Activated CD4-positive, alpha-beta T cell treated with anti-CD3 and anti-CD28 coated beads for 48 hours (primary cell): ENCODE measurements at regions not wholly inside any gene's neighbourhood (a gene's known extent, or its start where the extent isn't known, plus 50 kb on each side); places are given as distances from the start of the nearest gene placed in this dataset.

Experiments
- DNase-seq: peaks from one replicate; pipeline ENCODE4 v3.0.0-alpha.2; 2020

- no peak for DNase-seq
Measured at GRCh38 chr14:84129941-84130340, 1400.0 kb upstream of the FLRT2 start.

DNA sequence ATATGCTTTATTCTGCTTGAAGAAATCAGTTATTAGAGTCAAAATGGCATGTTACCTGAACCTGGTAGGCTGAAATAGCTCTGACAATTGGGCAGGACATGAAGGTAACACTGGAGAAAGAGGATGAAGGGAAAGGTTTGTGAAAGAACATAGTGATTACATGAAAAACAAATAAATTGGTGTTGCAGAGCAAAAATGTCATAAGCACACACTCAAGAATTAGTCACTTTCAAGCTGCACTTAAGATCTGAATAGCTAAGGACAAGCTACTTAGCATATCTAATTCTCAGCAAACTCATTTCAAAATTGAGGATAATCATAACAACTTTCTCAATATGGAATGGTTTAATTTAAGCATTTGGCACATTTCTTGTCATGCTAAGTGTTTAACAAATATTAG is 1398.0 kb upstream of the FLRT2 start:
- DNase-seq, result no peak

DNA sequence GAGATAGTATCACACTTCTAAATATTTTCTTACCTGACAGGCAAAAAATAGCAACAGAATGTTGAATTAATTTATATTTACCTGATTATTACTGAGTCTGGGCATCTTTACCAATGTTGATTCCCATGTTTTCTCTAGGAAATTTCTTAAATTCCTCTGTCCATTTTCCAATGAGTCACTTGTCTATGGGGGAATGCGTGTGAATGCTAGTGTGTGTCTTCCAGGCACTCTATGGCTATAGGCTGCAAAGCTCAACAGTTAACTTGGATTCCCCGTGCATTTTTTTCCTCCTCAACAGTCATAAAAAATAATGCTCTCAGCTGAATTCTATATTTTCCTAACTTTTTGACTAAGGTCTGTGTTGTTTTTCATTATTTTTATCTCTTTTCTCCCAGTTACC is 1385.8 kb upstream of the FLRT2 start:
- no peak for DNase-seq

GRCh38 chr14:84152452-84152851 is 1377.5 kb upstream of the FLRT2 start:
- no peak for DNase-seq

DNA sequence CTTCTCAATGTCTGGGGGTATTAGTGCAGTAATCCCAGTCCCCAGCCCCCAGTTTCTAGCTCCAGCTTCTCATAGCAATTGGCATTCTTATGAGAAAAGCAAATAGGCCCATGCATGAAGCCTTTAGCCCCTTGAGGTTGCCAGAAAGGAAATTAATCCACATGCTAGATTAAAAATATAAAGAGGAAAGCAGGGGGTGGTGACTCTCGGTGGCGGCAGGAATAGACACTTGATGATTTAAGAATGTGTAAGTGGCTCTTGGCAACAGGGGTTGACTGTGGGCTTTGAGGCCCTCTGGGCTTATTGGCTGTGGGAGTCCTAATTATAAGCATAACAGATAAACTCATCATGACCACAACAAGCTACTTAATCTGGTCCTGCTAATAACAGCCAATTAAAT is 1367.3 kb upstream of the FLRT2 start:
- DNase-seq, result no peak

DNA sequence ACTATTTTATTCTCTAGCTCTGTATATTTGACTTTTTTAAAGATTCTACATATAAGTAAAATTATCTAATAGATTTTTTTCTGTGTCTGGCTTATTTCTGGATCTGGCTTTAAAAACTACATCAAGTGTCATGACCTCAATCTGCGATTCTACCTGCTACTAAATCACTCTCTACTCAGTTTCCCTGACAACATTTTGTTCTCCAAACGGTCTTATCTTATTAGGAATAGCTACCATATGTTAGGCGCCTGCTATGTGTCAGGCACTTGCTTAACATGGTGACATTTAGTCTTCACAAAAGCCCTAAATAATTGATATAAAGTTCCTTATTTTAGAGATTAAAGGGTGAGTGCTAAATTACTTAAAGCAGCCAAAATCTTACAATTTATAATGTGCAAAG is 1362.9 kb upstream of the FLRT2 start:
- no peak for DNase-seq

GRCh38 chr14:84180336-84180735 is 1349.6 kb upstream of the FLRT2 start:
- no peak for DNase-seq

- no peak for DNase-seq
Measured at GRCh38 chr14:84181072-84181471, 1348.9 kb upstream of the FLRT2 start.

DNA sequence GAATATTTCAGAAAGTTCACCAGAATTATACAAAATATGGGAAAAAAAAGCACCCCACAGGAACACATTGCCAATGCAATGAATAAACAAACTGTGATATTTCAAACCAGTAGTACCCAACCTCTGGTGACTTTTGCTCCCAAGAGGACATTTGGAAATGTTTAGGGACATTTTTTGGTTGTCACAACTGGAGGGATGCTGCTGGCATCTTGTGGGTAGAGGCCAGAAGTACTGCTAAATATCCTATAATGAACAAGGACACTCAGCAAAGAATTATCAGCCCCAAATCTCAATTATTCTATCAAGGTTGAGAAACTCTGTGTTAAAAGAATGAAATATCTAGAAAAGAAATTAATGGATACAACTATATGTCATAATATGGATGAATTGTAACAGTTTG is 1334.4 kb upstream of the FLRT2 start:
- DNase-seq, result no peak

- no peak for DNase-seq
Measured at GRCh38 chr14:84197704-84198103, 1332.2 kb upstream of the FLRT2 start.

GRCh38 chr14:84202486-84202885 is 1327.5 kb upstream of the FLRT2 start:
- no peak for DNase-seq

DNA sequence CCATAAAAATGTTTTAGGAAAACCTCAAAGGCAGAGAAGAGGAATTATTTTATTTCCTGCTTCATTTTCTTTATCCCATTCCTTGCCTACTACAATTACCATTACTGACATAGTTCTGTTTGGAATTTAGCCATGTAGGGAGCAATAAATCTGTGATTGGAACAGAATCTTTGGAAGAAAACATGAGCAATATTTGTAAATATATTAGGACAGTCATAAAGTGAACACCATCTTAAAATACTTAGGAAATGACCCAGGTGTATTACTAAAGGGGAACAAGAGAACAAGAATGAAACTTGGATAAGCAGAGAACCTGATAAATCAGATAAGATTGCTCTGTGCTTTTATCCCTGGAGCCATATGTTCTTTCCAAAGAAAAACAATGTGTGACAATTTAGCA is 1326.0 kb upstream of the FLRT2 start:
- no peak for DNase-seq

GRCh38 chr14:84208451-84208850 is 1321.5 kb upstream of the FLRT2 start:
- no peak for DNase-seq

DNA sequence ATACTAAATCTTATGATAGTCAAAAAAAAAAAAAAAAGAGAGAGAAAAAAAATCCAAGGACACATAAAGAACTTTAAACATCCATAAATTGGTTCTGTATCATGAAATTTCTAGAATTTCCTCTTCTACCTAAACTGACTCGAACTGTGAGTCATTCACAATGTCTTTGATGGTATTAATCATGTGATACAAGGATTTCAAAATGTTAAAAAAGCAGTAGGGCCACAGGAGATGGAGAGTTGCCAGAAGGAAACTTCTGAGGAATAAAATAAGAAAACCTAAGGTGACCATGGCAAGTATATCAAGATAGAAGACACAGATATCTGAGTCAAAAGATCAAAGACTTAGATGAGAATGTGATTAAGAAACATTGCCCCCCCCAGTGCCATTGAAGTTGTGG is 1320.9 kb upstream of the FLRT2 start:
- no peak for DNase-seq

DNA sequence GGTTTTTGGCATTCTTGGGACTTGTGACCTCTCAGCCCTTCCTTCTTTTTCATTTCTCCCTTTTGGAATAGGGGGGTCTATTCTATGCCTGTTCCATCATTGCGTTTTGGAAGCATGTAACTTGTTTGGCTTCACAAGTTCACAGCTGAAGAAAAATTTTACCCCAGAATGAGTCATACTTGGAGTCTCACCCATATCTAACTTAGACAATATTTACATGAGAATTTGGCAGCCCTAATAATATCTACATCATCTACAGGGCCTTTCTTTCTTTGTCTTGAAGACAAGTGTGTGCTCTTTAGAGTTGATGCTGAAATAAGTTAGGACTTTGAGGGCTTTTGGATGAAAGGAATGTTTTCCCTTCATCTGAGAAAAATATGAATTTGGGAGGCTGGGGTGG is 1312.9 kb upstream of the FLRT2 start:
- no peak for DNase-seq

- DNase-seq, result no peak
Measured at GRCh38 chr14:84225268-84225667, 1304.7 kb upstream of the FLRT2 start.

- no peak for DNase-seq
Measured at GRCh38 chr14:84228702-84229101, 1301.2 kb upstream of the FLRT2 start.

DNA sequence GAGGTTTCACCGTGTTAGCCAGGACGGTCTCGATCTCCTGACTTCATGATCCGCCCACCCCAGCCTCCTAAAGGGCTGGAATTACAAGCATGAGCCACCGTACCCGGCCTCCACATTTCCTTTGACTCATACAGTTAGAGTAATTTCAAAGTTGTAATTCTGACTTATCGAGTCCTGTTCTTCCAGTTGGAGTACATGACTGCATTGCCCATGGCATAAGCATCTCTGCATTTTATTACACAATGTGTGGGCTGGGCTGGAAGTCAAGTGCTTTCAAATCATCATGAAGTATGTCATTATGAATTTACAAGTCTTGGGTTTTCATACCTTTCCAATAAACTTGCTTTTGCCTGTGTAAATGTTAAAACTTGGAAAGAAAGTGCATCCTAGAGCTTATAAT is 1295.7 kb upstream of the FLRT2 start:
- no peak for DNase-seq

DNA sequence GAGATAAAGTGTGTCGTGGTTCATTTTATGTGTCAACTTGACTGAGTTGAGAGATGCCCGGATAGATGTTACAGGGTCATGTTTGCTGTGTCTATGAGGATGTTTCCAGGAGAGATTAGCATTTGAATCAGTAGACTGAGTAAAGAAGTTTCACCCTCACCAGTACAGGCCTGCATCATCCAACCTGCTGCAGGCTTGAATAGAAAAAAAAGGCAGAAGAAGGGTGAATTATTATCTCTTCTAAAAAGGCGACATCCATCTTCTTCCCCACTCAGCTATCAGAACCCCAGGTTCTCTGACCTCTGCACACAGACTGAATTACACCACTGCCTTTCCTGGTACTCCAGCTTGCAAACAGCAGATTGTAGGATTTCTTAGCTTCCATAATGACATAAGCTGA is 1293.7 kb upstream of the FLRT2 start:
- DNase-seq, result no peak

GRCh38 chr14:84237881-84238280 is 1292.1 kb upstream of the FLRT2 start:
- DNase-seq, result no peak

- DNase-seq, result no peak
Measured at GRCh38 chr14:84247693-84248092, 1282.3 kb upstream of the FLRT2 start.

- DNase-seq, result no peak
Measured at GRCh38 chr14:84250893-84251292, 1279.1 kb upstream of the FLRT2 start.

DNA sequence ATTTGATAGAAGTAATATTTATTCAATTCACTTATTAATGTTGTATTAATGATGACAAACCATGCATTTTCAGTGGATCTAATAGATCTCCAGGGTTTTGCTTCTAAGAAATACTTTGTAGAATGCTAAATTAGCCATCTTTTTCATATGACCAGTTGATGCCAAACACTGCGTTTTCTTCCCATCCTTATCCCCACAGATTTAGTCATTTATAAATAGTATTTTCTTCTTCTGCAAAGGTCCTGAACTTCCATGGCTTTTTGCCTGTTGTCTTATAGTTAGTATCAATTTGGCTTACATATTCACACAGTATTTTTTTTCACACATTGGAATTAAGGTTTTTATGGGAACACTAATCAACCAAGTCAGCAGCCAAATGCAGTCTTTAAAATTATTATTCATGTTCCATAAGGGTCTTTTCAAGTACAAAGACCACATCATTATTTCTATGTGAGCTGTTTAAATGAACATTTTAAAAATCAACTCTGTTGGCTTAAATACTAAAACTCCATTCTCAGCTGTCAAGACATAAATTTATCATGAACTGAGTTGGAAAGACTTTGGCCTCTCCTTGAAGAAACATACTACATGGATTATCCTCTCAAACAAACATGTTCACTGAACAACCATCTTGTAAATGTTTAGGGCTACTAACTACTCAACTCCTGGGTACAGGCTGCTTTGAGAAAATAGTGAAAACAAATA is 1278.4 kb upstream of the FLRT2 start:
- DNase-seq, result no peak

DNA sequence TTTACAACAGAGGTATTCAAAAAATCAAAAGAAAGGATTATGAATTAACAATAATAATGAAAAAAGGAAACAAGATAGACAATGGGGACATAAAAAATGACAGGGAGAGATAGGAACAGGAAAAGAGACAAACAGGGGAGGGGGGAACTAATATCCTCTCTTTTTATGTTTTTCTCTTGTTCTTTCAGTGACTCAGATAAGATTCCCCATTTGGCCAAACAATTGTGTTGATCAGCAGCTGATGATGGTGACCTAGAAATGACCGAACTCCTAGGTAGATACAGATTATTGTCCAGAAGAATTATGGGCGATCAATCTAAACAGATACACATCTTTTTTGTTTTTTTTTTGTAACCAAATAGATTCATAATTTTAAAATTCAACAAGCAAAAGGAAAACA is 1277.2 kb upstream of the FLRT2 start:
- DNase-seq, result no peak

DNA sequence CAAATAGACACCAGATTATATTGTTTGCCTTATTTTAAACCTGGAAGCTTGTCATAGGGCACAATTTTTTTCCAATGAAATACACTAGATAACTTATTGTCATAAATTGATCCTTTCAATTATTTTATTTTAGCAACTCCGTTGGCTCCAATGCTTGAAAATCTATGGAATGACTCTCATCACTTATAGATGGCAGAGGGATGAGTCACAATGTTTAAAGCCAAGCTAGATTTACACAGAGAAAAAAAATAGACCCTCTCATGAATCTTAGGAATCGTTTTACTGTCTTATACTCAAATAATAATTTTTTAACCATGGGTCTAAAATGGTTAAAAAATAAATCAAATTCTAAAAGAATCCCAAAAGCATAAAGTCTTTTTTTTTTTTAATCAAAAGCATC is 1276.6 kb upstream of the FLRT2 start:
- DNase-seq, result no peak

DNA sequence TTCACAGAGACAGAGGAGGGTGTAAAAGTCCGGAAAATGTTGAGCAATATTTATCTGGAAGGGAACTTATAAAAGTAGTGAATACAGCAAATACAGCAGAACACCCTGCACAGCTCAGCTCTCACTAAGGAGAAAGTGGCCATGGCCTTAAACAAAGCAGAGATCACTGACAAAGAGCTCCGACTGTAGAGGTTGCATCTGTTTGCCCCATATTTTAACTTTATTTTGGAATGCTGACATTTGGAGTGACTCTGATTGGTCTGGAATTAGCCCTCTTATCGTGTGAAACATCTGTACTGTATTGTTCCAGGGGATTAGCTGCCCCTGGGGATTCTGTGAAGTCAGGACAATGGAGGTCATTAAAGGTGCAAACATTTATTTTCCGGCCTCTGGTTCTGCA is 1275.7 kb upstream of the FLRT2 start:
- no peak for DNase-seq
